Stimulated activated CD4-positive, alpha-beta T cell treated with anti-CD3 and anti-CD28 coated beads, Interleukin-2, amount 100 ng/mL, for 24 hours (primary cell): ENCODE measurements at regions not wholly inside any gene's neighbourhood (a gene's known extent, or its start where the extent isn't known, plus 50 kb on each side); places are given as distances from the start of the nearest gene placed in this dataset.
"Not testable (repeated sequence)": the region's sequence is repeated elsewhere in the genome, so short reads cannot be mapped to it uniquely, and the experiment has no call there.

Experiments used
- DNase-seq, 2 donors: peaks; one replicate each; pipeline ENCODE4 v3.0.0-alpha.2; 2020

GRCh38 chr11:37248145-37248544 lies 650.1 kb upstream of the RAG2 start:
- no peak for DNase-seq

DNA sequence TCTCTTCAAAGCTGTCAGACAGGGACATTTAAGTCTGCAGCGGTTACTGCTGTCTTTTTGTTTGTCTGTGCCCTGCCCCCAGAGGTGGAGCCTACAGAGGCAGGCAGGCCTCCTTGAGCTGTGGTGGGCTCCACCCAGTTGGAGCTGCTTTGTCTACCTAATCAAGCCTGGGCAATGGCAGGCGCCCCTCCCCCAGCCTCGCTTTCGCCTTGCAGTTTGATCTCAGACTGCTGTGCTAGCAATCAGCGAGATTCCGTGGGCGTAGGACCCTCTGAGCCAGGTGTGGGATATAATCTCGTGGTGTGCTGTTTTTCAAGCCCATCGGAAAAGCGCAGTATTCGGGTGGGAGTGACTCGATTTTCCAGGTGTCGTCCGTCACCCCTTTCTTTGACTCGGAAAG lies 648.1 kb upstream of the RAG2 start:
- not testable (repeated sequence) for DNase-seq

DNA sequence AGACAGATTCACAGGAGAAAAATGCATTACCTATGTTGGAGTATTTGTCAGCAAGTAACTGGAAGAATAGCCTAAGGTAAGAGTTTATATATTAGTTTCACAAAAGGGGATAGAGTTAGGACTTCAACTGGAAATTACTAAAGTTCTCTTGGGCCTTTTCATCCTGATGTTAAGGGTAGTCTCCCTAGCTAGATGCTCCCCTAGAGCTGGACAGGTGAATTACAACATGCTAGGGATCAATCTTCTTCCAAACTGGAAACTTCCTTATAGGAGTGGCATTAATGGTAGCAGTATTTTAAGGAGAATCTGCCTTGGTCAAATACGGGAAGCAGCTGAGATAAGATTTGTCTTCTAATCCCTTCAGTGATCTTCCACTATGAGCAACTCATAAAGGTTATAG lies 632.8 kb upstream of the RAG2 start:
- no peak for DNase-seq

DNA sequence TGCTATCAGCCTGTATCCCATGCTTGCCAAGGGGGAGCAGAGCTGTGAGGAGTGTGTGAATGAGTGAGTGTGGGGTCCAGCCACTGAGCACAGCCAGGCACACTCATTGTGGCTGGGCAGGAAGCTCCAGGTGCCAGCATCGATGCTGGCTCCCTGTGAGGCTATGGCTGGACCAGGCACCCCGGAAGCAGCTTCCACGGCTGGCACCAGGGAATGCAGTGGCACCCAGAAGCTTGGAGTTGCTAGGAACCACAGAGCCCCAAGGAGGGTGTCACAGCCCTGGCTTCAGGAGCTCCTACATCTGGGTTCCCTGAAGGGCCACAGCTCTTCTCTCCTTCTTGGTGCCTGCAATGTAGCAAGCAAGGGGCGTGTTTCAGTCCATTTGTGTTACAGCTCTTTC lies 625.9 kb upstream of the RAG2 start:
- DNase-seq = no peak

GRCh38 chr11:37203006-37203405 lies 605.0 kb upstream of the RAG2 start:
- DNase-seq = no peak

DNA sequence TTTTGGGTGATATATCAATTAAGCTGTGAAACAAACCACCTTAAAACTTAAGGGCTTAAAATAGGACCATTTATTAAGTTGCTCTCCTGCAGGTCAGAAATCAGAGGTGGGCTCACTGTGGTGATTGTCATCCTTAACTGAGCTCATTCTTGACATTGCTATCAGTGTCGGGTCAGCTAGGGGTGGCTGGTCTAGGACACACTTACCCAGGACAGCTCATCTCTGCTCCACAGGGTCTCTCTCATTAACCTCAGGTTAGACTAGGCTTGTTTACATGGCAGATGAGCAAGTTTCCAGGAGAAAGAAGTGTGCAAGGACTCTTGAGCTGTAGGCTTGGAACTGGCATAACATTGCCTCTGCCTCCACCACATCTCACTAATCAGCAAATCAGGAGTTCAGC lies 601.0 kb upstream of the RAG2 start:
- DNase-seq = no peak

DNA sequence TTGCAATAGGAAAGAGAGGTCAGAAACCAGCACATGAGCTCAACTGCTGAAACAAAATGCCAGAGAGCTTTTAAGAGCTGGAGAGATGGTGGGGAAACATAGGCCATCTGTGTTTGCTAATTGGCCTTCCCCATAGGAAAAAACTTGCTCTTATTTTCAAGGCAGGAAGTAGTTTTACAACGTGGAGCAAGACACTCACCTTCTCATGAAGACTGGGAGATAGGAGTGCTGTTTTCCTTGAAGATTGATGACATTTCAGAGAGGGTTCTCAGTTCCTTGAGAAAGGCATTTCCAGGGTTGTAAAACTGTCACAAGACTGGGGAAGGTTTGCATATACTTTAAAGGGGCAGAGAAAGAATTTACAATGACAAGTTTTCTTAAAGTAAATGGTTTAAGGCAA lies 586.3 kb upstream of the RAG2 start:
- no peak for DNase-seq

- no peak for DNase-seq
Observed at GRCh38 chr11:37182031-37182430, 584.0 kb upstream of the RAG2 start.

GRCh38 chr11:37177721-37178120 lies 579.7 kb upstream of the RAG2 start:
- DNase-seq = no peak

- DNase-seq = no peak
Observed at GRCh38 chr11:37171451-37171850, 573.4 kb upstream of the RAG2 start.

DNA sequence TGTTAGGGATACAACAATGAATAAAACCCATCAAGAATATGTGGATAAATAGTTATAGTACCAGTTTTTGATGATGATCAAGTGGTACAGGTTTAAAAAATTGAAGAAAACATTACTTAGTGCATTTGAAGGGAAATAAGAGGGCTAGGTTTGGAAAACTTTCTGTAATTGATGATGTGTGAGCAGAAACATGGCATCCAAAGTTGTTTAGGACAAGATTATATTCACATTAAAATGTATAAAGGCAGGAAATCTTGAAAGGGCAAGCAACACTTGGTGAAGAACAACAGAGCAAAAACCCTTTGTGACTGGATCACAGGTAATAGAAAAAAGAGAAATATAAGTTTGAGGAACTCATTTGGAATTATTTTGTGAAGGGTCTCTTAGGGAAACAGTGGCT lies 572.3 kb upstream of the RAG2 start:
- no peak for DNase-seq

- not testable (repeated sequence) for DNase-seq
Observed at GRCh38 chr11:37145434-37145833, 547.4 kb upstream of the RAG2 start.

DNA sequence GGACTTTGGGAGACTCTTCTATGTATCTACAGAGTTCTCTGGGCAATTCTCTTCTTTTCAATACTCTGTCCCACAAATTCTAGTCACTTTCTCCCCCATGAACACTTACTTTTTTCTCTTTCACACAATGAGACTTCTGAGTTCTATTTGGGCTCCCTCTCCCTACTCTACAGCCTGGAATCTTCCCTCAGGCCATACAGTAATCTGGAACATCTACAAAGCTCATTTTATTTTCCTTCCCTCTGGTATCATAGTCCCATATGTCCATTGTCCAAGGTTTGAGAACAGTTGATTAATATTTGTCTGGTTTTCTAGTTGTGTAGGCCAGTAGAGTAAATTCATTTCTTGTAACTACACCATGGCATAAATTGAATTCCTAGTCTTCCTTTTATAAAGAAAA lies 544.6 kb upstream of the RAG2 start:
- no peak for DNase-seq

- no peak for DNase-seq
Observed at GRCh38 chr11:37141707-37142106, 543.7 kb upstream of the RAG2 start.

GRCh38 chr11:37135606-37136005 lies 537.6 kb upstream of the RAG2 start:
- not testable (repeated sequence) for DNase-seq

GRCh38 chr11:37134637-37135036 lies 536.6 kb upstream of the RAG2 start:
- no peak for DNase-seq

- no peak for DNase-seq
Observed at GRCh38 chr11:37124384-37124783, 526.3 kb upstream of the RAG2 start.

GRCh38 chr11:37115963-37116362 lies 517.9 kb upstream of the RAG2 start:
- no peak for DNase-seq

DNA sequence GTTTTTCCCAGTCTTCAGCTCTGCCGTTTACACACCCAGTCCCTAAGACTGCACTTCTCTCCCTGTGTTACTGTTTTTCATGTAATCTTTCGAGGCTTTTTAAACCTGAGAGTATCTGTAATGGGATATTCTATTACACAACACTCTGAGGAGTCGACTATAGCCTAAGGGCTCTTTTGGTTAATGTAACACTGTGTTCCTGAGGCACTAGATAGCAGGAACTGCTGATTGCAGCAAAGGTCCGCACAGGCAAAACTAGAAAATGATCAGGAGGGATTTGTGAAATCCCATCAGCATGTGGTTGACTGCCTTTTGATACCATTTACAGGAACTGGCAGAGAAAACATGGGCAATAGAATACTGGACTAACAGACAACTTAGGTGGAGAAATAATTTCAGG lies 512.3 kb upstream of the RAG2 start:
- no peak for DNase-seq

GRCh38 chr11:37109286-37109585 lies 511.2 kb upstream of the RAG2 start:
- no peak for DNase-seq

GRCh38 chr11:37108436-37109285 lies 510.6 kb upstream of the RAG2 start:
- DNase-seq = no peak

GRCh38 chr11:37107831-37108230 lies 509.8 kb upstream of the RAG2 start:
- no peak for DNase-seq

GRCh38 chr11:37107415-37107814 lies 509.4 kb upstream of the RAG2 start:
- DNase-seq = no peak

- DNase-seq = no peak
Observed at GRCh38 chr11:37105427-37105826, 507.4 kb upstream of the RAG2 start.

- no peak for DNase-seq
Observed at GRCh38 chr11:37104380-37104779, 506.3 kb upstream of the RAG2 start.
